Effector memory CD8-positive, alpha-beta T cell (primary cell): ENCODE measurements at regions not wholly inside any gene's neighbourhood (a gene's known extent, or its start where the extent isn't known, plus 50 kb on each side); places are given as distances from the start of the nearest gene placed in this dataset.
"Not testable (repeated sequence)": the region's sequence is repeated elsewhere in the genome, so short reads cannot be mapped to it uniquely, and the experiment has no call there.

Experiments
- ATAC-seq: fragments of 150-1000 bp; cut with Tn5 transposase; replicated peaks from 2 replicates; pipeline ENCODE4 v1.10.0; 2021; ENCODE audit warnings: mild to moderate bottlenecking, moderate library complexity
- DNase-seq, 3 experiments: peaks; one replicate each; pipeline ENCODE4 v3.0.0; 2021
- H3K27ac Mint-ChIP-seq, 2 donors: one replicate each; pipeline ENCODE4 v1.8.0; 2022; ENCODE audit warnings: mild to moderate bottlenecking in 2 of 2, mixed read lengths in 2 of 2, moderate library complexity in 2 of 2
- H3K27me3 Mint-ChIP-seq, 2 donors: one replicate each; pipeline ENCODE4 v1.8.0; 2022; ENCODE audit warnings: mixed read lengths in 2 of 2
- H3K36me3 Mint-ChIP-seq: one replicate; pipeline ENCODE4 v1.8.0; 2022; ENCODE audit warnings: mild to moderate bottlenecking, moderate library complexity, mixed read lengths; ENCODE audit not compliant: insufficient read depth
- H3K4me1 Mint-ChIP-seq, 2 donors: one replicate each; pipeline ENCODE4 v1.8.0; 2022; ENCODE audit warnings: low read depth in 2 of 2, mixed read lengths in 2 of 2
- H3K4me3 Mint-ChIP-seq, 2 donors: one replicate each; pipeline ENCODE4 v1.8.0; 2022; ENCODE audit warnings: mild to moderate bottlenecking in 2 of 2, mixed read lengths in 2 of 2, moderate library complexity in 2 of 2
- H3K9me3 Mint-ChIP-seq, 2 donors: one replicate each; pipeline ENCODE4 v1.8.0; 2022; ENCODE audit warnings: mixed read lengths in 2 of 2

- H3K27ac Mint-ChIP-seq, ATAC-seq, H3K4me3 Mint-ChIP-seq, H3K27me3 Mint-ChIP-seq, H3K4me1 Mint-ChIP-seq, DNase-seq, H3K36me3 Mint-ChIP-seq, H3K9me3 Mint-ChIP-seq: not testable (repeated sequence)
Measured at GRCh38 chr21:5149222-5149621, 5372.2 kb upstream of the TPTE start.

- not testable (repeated sequence) for H3K27ac Mint-ChIP-seq, H3K27me3 Mint-ChIP-seq, H3K9me3 Mint-ChIP-seq, H3K4me1 Mint-ChIP-seq, DNase-seq, H3K4me3 Mint-ChIP-seq, H3K36me3 Mint-ChIP-seq
- ATAC-seq = peak; percentile 4
Measured at GRCh38 chr21:5153842-5154640, 5367.3 kb upstream of the TPTE start.

GRCh38 chr21:5154641-5154982, 5366.8 kb upstream of the TPTE start:
- not testable (repeated sequence) for H3K36me3 Mint-ChIP-seq, H3K9me3 Mint-ChIP-seq, H3K4me3 Mint-ChIP-seq, H3K27ac Mint-ChIP-seq, H3K27me3 Mint-ChIP-seq, H3K4me1 Mint-ChIP-seq
- DNase-seq = peak; percentile 76 to 94 (median 93)
- ATAC-seq = peak; percentile 97

- H3K4me3 Mint-ChIP-seq, H3K27me3 Mint-ChIP-seq, H3K4me1 Mint-ChIP-seq, H3K9me3 Mint-ChIP-seq, ATAC-seq, H3K27ac Mint-ChIP-seq, DNase-seq, H3K36me3 Mint-ChIP-seq: not testable (repeated sequence)
Measured at GRCh38 chr21:5162693-5163574, 5358.4 kb upstream of the TPTE start.

GRCh38 chr21:5165829-5166228, 5355.6 kb upstream of the TPTE start:
- H3K4me3 Mint-ChIP-seq, H3K27me3 Mint-ChIP-seq, H3K27ac Mint-ChIP-seq, H3K4me1 Mint-ChIP-seq, H3K9me3 Mint-ChIP-seq, ATAC-seq, DNase-seq, H3K36me3 Mint-ChIP-seq: not testable (repeated sequence)
